Dermis microvascular lymphatic vessel endothelial cell (primary cell): ENCODE measurements at regions not wholly inside any gene's neighbourhood (a gene's known extent, or its start where the extent isn't known, plus 50 kb on each side); places are given as distances from the start of the nearest gene placed in this dataset.
"Not testable (repeated sequence)": the region's sequence is repeated elsewhere in the genome, so short reads cannot be mapped to it uniquely, and the experiment has no call there.

Experiments
- DNase-seq, 2 donors: peaks; one replicate each; pipeline versions ENCODE4 v3.0.0 to v3.0.0-alpha.2; 2010; ENCODE audit warnings: low read depth in 2 of 2

DNA sequence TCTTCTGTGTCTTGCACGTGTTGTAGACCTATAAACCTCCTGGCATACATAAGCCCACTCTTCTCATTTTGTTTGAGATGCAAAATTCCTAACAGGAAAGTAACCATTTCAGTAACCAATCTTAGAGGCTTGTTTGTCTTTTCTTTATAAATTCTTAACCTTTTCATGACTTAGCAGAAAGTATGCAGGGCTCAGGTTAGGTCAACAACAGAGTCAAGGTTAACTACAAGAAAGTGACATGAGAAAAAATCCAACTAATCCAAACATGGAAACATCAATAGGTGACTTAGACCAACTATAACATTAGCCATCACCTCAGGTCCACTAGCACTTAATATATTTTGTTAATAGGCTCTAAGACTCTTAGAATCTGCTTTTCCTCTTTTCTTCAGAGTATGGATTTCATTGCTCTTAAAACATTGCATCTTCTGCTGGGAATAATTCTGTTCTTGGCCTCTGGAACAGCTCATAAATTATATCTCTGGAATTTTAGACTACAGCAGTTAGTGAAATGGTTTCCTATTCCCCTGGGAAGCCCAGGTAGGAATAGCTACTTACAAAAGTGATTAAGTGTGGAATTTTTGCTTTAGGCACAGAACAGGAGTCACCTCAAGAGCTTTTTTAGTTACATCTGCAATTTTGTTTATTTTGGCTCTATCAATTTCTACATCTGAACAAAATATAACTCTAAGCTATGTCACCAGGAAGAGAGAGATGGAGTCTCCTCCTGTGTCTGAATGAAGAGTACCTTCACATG lies 155.3 kb upstream of the ANKRD55 start:
- DNase-seq = no peak

DNA sequence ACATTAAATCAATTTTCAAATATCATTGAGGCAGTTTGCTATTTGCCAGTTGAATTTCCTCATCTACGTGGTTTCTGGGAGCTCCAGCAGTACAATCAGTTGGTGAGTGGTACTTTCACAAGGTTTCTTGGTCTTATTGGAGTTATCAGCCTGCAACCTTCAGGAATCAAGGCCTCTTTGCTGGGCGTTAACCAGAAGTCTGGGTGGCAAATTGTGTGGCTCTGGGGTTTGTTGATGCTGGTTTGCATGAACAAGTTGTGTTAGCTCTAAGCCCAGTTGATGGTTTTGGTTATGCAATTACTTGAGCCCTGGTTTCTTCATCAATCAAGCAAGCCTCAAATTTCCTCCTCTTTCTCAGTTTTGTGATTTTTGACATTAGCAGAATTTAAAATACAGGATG lies 152.9 kb upstream of the ANKRD55 start:
- DNase-seq = no peak

DNA sequence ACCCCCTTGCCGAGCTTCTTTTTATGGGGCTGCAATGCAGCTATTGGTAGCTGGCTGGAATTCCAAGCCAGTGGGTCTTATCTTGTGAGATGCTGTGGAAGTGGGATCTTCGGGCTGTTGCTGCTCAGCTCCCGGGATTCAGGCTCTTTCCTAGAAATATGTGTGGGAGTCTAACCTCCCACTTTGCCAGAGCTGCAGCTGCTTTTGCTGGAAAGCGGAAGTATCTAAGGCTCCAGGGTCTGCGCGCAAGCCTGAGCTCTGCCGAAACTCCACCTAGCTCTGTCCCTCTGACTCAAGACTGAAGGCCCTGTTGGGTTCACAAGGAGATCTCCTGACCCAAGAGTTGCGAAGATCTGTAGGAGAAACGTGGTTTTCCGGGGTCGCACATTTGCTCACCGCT lies 151.1 kb upstream of the ANKRD55 start:
- no peak for DNase-seq

DNA sequence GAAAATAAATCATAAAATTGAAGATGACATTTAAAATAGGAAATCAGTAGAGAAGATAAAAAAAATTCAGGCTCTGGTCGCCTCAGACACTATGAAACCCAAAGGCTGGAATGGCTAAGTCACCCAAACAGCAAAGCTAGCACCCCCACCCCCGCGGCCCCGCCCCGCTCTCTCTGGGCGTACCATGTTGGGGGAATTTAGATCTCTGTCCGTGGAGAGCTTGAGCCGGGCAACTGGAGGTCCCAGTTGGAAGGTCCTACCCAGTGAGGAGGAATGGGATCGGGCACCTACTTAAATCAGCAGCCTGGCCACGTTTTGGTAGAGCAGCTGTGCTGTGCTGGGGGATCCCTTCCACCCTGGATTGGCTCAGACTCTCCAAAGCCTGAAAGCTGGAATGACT lies 150.6 kb upstream of the ANKRD55 start:
- no peak for DNase-seq

DNA sequence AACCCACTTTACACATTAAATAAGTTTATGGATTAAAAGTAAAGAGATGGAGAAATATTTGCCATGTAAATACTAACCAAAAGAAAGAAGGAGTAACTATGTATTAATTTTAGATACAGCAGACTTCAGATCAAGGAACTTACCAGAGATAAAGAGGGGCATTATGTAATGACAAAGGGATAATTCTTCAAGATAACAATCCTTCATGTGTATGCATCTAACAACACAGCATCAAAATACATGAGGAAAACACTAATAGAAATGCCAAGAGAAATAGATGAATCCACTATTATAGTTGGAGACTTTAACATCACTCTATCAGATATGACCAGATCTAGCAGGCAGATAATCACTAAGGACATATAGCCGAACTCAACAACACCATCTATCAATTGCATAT lies 149.8 kb upstream of the ANKRD55 start:
- DNase-seq = no peak

DNA sequence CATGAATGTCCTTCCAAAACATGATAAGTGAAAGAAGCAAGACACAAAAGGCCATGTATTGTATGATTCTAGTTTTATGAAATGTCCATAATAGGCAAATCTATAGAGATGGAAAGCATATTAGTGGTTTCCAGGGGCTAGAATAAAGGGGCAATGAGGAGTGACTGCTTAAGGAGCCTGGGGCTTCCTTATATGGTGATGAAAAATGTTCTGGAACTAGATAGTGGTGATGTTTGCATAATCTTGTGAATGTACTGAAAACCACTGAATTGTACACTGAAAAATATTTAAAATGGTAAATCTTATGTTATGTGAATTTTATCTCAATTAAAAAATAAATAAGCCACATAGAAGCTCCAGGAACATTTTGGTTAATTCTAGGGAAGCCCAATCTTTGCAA lies 144.4 kb upstream of the ANKRD55 start:
- no peak for DNase-seq

DNA sequence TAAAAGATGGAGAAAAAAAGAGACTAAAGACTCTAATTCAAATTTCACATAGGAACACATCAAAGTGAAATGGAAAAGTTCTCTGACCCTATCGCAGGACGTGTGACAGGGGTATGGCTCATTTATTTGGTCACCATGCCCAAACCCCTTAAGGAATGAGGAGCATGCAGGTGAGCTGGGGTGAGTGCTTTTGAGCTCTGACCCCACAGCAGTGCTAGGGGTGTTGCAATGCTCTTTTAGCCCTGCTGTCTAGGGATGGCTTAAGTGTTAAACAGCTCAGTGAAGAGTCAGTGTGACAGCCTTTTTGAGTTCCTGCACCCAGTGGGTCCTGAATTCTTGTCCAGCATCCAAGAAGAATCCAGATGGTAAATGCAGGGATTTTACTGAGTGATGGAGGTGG lies 143.0 kb upstream of the ANKRD55 start:
- DNase-seq = no peak

DNA sequence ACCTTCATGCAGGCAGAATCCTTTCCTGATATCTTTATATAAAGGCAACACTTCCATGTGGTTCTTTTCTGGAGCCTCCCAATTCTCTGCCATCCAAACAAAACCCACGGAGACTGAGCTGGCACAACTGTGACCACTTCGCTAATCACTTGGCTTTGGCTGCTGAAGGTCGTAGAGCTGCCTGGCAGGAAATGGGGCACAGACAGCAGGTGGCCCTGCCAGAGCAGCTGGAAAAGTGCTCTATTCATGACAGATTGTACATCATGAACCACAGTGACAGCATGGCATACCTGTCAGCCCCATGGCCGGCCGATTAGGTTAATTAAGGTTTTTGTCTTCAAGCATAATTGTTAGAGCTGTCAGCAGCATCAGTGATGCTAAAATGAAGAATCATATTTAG lies 141.9 kb upstream of the ANKRD55 start:
- DNase-seq = no peak

- DNase-seq = not testable (repeated sequence)
Observed at GRCh38 chr5:56372491-56372890, 139.4 kb upstream of the ANKRD55 start.

DNA sequence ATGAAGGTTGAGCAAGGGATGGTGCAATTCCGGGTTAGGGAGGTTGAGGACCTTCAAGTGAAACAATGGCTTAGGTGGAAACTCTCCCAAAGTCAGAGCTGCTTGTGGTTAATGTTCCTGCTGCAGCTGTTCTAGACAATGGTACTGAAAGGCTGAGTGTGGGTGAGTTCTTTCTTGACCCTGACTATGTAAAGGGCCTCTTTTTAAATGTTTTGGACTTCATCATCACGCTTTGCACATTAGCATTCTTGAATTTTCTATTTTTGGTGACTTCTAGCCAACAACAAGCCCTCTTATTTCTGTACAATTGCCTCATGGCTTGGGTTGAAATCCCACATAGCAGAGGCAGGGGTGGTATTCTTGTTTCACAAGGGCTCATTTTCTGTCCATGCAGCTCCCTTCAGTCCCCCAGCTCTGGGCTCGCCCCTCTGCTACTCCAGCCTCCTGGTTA lies 136.3 kb upstream of the ANKRD55 start:
- DNase-seq = no peak

DNA sequence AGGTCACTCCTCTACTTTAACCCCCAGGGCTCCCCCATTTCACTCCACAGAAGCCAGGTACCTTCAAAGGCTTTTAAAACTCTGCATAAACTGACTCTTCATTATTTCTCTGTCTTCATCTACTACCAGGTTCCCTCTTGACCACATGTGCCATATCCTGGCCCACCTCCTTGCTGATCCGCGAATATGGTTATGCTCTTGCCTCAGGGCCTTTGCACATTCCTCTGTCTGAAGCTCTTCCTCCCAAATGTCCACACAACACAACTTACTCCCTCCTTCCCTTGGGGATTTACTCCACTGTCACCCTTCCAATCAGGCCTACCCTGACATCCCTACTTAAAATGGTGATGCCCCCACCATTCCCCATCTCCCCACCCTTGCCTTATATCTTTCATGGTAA lies 134.6 kb upstream of the ANKRD55 start:
- DNase-seq = no peak

GRCh38 chr5:56366986-56367385 lies 133.9 kb upstream of the ANKRD55 start:
- no peak for DNase-seq

DNA sequence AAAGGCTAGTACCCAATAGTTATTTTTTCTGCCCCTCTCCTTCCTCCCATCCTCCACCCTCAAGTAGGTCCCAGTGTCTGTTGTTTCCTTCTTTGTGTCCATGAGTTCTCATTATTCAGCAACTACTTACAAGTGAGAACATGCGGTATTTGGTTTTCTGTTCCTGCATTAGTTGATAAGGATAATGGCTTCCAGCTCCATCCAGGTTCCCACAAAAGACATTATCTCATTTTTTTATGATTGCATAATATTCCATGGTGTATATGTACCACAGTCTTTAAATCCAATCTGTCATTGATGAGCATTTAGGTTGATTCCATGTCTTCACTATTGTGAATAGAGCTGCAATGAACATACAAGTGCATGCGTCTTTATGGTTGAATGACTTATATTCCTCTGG lies 128.3 kb upstream of the ANKRD55 start:
- DNase-seq = no peak

DNA sequence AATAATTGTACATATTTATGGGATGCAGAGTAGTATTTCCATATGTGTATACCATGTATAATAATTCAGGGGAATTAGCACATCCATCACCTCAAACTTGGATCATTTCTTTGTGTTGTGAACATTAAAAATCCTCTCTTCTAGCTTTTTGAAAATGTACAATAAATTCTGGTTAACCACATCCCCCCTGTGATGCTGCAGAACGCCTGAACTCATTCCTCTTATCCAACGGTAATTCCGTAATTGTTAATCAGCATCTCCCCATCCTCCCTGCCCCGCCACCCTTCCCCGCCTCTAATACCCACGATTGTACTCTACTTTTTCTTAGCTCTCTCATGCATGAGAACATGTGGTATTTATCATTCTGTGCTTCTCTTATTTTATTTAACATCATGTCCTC lies 127.7 kb upstream of the ANKRD55 start:
- no peak for DNase-seq

DNA sequence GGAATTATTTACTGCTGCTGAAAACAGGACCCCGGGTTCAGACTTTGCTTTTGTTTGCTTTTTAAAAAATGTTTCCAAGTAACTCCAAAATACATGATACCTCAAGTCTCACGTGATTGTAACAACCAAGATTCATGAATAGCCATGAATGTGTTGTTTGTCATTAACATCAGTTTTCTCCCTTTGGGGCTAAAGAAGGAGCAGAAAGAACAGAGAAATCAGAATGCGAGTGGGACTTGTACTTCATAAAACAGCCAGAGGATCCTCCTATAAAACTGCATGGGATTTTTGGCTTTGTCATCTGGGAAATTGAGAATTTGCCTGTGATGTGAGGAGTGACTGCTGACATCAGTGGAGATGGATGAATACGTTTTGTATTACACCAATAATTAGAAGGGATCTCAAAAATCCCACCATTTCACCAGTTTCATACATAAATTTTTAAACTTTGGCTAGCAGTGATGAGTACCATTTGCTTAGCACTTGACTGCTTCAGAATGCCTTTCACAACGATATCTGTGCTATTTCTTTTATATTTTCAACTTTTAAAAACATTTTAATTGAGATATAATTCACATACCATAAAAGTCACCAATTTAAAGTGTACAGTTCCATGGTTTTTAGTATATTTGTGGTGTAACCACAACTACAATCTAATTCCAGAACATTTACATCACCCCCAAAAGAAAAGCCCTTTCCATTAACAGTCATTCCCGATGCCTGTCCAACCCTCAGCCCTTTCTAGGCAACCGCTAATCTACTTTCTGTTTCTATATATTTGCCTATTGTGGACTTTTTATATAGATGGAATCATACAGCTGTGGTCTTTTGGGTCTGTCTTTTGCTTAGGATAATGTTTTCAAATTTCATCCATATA lies 126.9 kb upstream of the ANKRD55 start:
- no peak for DNase-seq

- DNase-seq = peak; percentile 39 to 78
Observed at GRCh38 chr5:56358703-56359681, 125.9 kb upstream of the ANKRD55 start.

DNA sequence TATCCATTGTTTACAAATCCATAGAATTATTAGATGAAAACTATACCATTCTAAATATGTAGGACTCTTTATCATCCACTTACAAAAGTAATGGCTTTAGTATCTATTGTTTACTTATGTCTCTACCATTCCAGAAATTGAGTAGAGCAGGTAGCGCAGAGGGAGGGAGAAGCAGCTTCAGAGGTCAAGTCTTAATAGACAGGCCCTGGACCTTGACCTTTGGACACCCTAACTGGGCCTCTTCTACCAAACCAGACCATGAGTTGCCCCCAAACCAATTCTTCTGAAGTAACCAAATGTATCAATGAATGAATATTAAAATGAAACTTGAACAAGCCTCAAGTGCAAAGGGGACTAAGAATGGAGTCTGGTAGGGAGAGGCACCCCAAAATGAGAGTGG lies 124.9 kb upstream of the ANKRD55 start:
- DNase-seq = no peak

DNA sequence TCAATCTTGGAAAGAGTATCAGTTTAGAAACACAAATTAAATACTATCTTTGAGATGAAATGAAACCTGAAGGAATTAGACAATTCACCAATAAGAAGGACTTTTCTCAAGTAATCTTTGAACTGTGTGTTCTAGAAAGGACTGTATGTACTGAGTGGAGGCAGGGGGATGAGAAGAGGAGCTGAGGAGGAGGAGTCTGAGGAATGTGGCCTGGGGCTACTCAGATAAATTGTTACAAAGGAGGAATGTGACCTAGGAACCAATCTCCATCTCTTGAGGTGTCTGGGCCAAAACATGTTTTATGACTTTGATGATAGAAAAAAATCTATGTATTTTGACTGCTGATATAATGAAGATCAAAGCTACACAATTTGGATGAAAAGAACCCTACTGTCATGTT lies 124.3 kb upstream of the ANKRD55 start:
- DNase-seq = no peak

DNA sequence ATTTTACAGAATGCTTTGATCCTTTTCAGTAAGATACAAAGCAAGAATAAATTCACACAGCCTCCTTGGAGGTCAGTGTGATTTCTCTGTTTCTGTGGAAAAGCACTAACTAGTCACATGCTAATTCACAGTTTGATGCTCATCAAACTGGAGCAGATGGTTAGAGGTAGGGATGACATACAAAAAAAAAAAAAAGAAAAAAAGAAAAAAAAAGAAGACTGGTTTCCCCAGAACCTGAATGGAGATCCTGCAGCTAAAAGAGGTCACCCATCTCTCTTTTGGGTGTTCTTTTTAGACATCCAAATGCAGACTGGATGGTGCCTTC lies 123.7 kb upstream of the ANKRD55 start:
- no peak for DNase-seq

GRCh38 chr5:56356121-56356835 lies 123.1 kb upstream of the ANKRD55 start:
- DNase-seq = peak in 1 of 2 donors; percentile 57

- no peak for DNase-seq
Observed at GRCh38 chr5:56354836-56355235, 121.7 kb upstream of the ANKRD55 start.
